HG03442 (cell line): ENCODE measurements at regions not wholly inside any gene's neighbourhood (a gene's known extent, or its start where the extent isn't known, plus 50 kb on each side); places are given as distances from the start of the nearest gene placed in this dataset.
"Not testable (repeated sequence)": the region's sequence is repeated elsewhere in the genome, so short reads cannot be mapped to it uniquely, and the experiment has no call there.

ENCODE experiments used
- ATAC-seq: cut with Tn5 transposase; IDR thresholded peaks from one replicate; pipeline ENCODE4 v1.9.1; 2021; ENCODE audit warnings: mild to moderate bottlenecking, moderate library complexity; ENCODE audit not compliant: unreplicated experiment

GRCh38 chr10:42367532-42368230 is 270.7 kb downstream of the ZNF33B start:
- peak; percentile 97 for ATAC-seq

GRCh38 chr10:42351745-42352144 is 286.6 kb downstream of the ZNF33B start:
- ATAC-seq = no peak

GRCh38 chr10:42336593-42337337 is 301.6 kb downstream of the ZNF33B start:
- not testable (repeated sequence) for ATAC-seq

- ATAC-seq = not testable (repeated sequence)
These were observed 302.6 kb downstream of the ZNF33B start for GRCh38 chr10:42335653-42336296.

- no peak for ATAC-seq
These were observed 334.0 kb downstream of the ZNF33B start for GRCh38 chr10:42304341-42304740.

GRCh38 chr10:42281896-42282295 is 356.5 kb downstream of the ZNF33B start:
- ATAC-seq = not testable (repeated sequence)

GRCh38 chr10:42269788-42270187 is 368.6 kb downstream of the ZNF33B start:
- not testable (repeated sequence) for ATAC-seq

- ATAC-seq = not testable (repeated sequence)
These were observed 375.1 kb downstream of the ZNF33B start for GRCh38 chr10:42263259-42263658.

GRCh38 chr10:42243002-42243401 is 395.4 kb downstream of the ZNF33B start:
- not testable (repeated sequence) for ATAC-seq

GRCh38 chr10:42242135-42242805 is 396.1 kb downstream of the ZNF33B start:
- ATAC-seq = no peak

- ATAC-seq = not testable (repeated sequence)
These were observed 402.0 kb downstream of the ZNF33B start for GRCh38 chr10:42236401-42236800.

GRCh38 chr10:42235736-42236135 is 402.6 kb downstream of the ZNF33B start:
- not testable (repeated sequence) for ATAC-seq

- ATAC-seq = not testable (repeated sequence)
These were observed 403.1 kb downstream of the ZNF33B start for GRCh38 chr10:42235241-42235640.

- not testable (repeated sequence) for ATAC-seq
These were observed 403.9 kb downstream of the ZNF33B start for GRCh38 chr10:42234506-42234905.

GRCh38 chr10:42233461-42234206 is 404.7 kb downstream of the ZNF33B start:
- ATAC-seq = not testable (repeated sequence)

GRCh38 chr10:42232955-42233354 is 405.4 kb downstream of the ZNF33B start:
- not testable (repeated sequence) for ATAC-seq

- not testable (repeated sequence) for ATAC-seq
These were observed 407.6 kb downstream of the ZNF33B start for GRCh38 chr10:42230812-42231211.

- not testable (repeated sequence) for ATAC-seq
These were observed 408.3 kb downstream of the ZNF33B start for GRCh38 chr10:42230115-42230514.

GRCh38 chr10:42227859-42228258 is 410.5 kb downstream of the ZNF33B start:
- not testable (repeated sequence) for ATAC-seq

- not testable (repeated sequence) for ATAC-seq
These were observed 444.8 kb downstream of the ZNF33B start for GRCh38 chr10:42193588-42193987.
